Heart right ventricle (tissue), 16 donors: ENCODE measurements at regions not wholly inside any gene's neighbourhood (a gene's known extent, or its start where the extent isn't known, plus 50 kb on each side); places are given as distances from the start of the nearest gene placed in this dataset.

Experiments used
- ATAC-seq, 8 donors: fragments of 200-7000 bp; cut with Tn5 transposase; one replicate each; pipeline ENCODE4 v1.9.1; 2020; ENCODE audit warnings: mild to moderate bottlenecking in 8 of 8, moderate library complexity in 8 of 8, moderate number of reproducible peaks in 1 of 8
- DNase-seq, 2 donors: peaks; one replicate each; pipeline ENCODE4 v3.0.0-alpha.2; 2020
- H3K27ac ChIP-seq, 10 donors: fragments of 200-600 bp; sonication (generic) in 2 of 10; one replicate each; pipeline versions ENCODE4 v1.5.0 to v1.8.0; 2020 to 2022; ENCODE audit warnings: mild to moderate bottlenecking in 3 of 10
- H3K27me3 ChIP-seq, 7 donors: fragments of 200-600 bp; one replicate each; pipeline ENCODE4 v1.8.0; 2021 to 2022; ENCODE audit warnings: mild to moderate bottlenecking in 2 of 7
- H3K36me3 ChIP-seq, 9 donors: fragments of 200-600 bp; sonication (generic) in 1 of 9; one replicate each; pipeline versions ENCODE4 v1.5.0 to v1.8.0; 2020 to 2022; ENCODE audit warnings: mild to moderate bottlenecking in 2 of 9
- H3K4me1 ChIP-seq, 9 donors: fragments of 200-600 bp; sonication (generic) in 1 of 9; one replicate each; pipeline versions ENCODE4 v1.5.0 to v1.8.0; 2020 to 2022; ENCODE audit warnings: mild to moderate bottlenecking in 4 of 9
- H3K4me3 ChIP-seq, 10 donors: fragments of 200-600 bp; sonication (generic) in 2 of 10; one replicate each; pipeline versions ENCODE4 v1.5.0 to v1.8.0; 2020 to 2022; ENCODE audit warnings: mild to moderate bottlenecking in 7 of 10, moderate library complexity in 2 of 10
- H3K9me3 ChIP-seq, 11 donors: fragments of 200-600 bp in 10 of 11; sonication (generic) in 2 of 11; one replicate each; pipeline versions ENCODE4 v1.5.0 to v1.8.0; 2013 to 2022; ENCODE audit warnings: mild to moderate bottlenecking in 2 of 11, control low read depth in 1 of 11, moderate library complexity in 1 of 11
- CTCF ChIP-seq, 9 donors: fragments of 200-600 bp; sonication (generic) in 2 of 9; IDR thresholded peaks; one replicate each; pipeline versions ENCODE4 v1.5.0 to v1.8.0; 2021 to 2022; ENCODE audit warnings: antibody characterized with exemption in 9 of 9, mild to moderate bottlenecking in 5 of 9, moderate library complexity in 1 of 9
- WGBS, 2 donors: extraction: QIAGEN DNeasy Blood & Tissue Kit; methylation state at CpG; one replicate each; pipeline ENCODE4 v1.1.7; 2013; ENCODE audit warnings: inconsistent platforms in 1 of 2; 5-methylcytosine and 5-hydroxymethylcytosine counted together
- intact Hi-C, 10 donors: fragments of 100-400 bp; cut with DNase I; formaldehyde crosslinking; loops; one replicate each; pipeline versions ENCODE4 v1.11.1 to v1.14.2; 2022
- donor health status: Arrhythmogenic right ventricular cardiomyopathy.
- donor health status: ischemic (EF 13 %, LVEDD 7.1; RV severe dilation, severe dysfunction).
- donor health status: healthy with polysubstance abuse.
- donor health status: DM: no; HTN: yes; CAD: no.
- donor health status: DM: no; HTN: no; CAD: no.
- donor health status: ischemic (EF 25% LVEDD 6.9; RV normal size, moderate dysfunction).
- donor health status: ischemic (EF 25% LVEDD 5.7; RV mildly dilated, moderate dysfunction).
- donor health status: healthy.
- donor health status: DM: yes; HTN: yes; CAD: no.
- donor health status: Ischemic cardiomyopathy.
- donor health status: ischemic (EF 35%, LVEDD 5.7; RV mildly dilated, moderate dysfunction).
- donor health status: nonischemic (EF 11% LVEDD 7.7; RV severe dilation, severe dysfunction).
- donor health status: DM: yes; HTN: yes; CAD: no.
- donor health status: PGD.
- donor health status: ischemic (EF 29% LVEDD 5.4; RV normal size, mild dysfunction).
- donor health status: nonischemic (EF 23%, LVEDD 6.1; RV moderate dilation, normal function).

GRCh38 chr2:155266109-155266508 is 567.6 kb downstream of the KCNJ3 start:
- no peaks in the 10 kb centered on the region for H3K27me3 ChIP-seq
- WGBS, 2 donors, result 77 to 79% methylated on average over 1 of the region's 1 CpG
- no peak for DNase-seq
- no peak overlapping the region for H3K4me3 ChIP-seq
- H3K27ac ChIP-seq, result no peak overlapping the region
- ATAC-seq, result no peak
- intact Hi-C loops, result no loop called here
- TF ChIP-seq CTCF (IDR thresholded peaks at IDR 0.05), result no peak
- H3K4me1 ChIP-seq, result no peaks in the 10 kb centered on the region
- peaks cover 0 to 17% (median 0%) of the 10 kb centered on the region in 11 donors for H3K9me3 ChIP-seq
- no peaks in the 10 kb centered on the region for H3K36me3 ChIP-seq

- no peaks in the 10 kb centered on the region for H3K36me3 ChIP-seq
- WGBS, 2 donors, result 85 to 88% methylated on average over 6 of the region's 6 CpGs
- H3K4me3 ChIP-seq, result no peak overlapping the region
- no peak overlapping the region for H3K27ac ChIP-seq
- ATAC-seq (no peak), DNase-seq (no peak)
- no peak for TF ChIP-seq CTCF (IDR thresholded peaks at IDR 0.05)
- H3K4me1 ChIP-seq, result no peaks in the 10 kb centered on the region
- H3K27me3 ChIP-seq, result no peaks in the 10 kb centered on the region
- peaks cover 0 to 5% (median 0%) of the 10 kb centered on the region in 11 donors for H3K9me3 ChIP-seq
- intact Hi-C loops, result no loop called here
These were observed 558.3 kb downstream of the KCNJ3 start for GRCh38 chr2:155256803-155257202.

GRCh38 chr2:155250800-155251199 is 552.3 kb downstream of the KCNJ3 start:
- ATAC-seq, result no peak
- Histone ChIP-seq H3K9me3 (peaks cover 0 to 4% (median 0%) of the 10 kb centered on the region in 11 donors), H3K4me1 (no peaks in the 10 kb centered on the region), H3K4me3 (no peak overlapping the region), H3K27ac (no peak overlapping the region), H3K36me3 (no peaks in the 10 kb centered on the region), H3K27me3 (no peaks in the 10 kb centered on the region)
- TF ChIP-seq CTCF (IDR thresholded peaks at IDR 0.05), result peak in 6 of 9 donors; percentile 17 to 35 (median 18)
- 11 to 18% methylated on average over 2 of the region's 2 CpGs for WGBS, 2 donors
- DNase-seq, result no peak
- intact Hi-C loops, result no loop called here

- Histone ChIP-seq H3K4me1 (no peaks in the 10 kb centered on the region), H3K27me3 (no peaks in the 10 kb centered on the region), H3K27ac (no peak overlapping the region), H3K4me3 (no peak overlapping the region), H3K36me3 (no peaks in the 10 kb centered on the region), H3K9me3 (peaks cover 0 to 4% (median 0%) of the 10 kb centered on the region in 11 donors)
- ATAC-seq (no peak), DNase-seq (no peak)
- no peak for TF ChIP-seq CTCF (IDR thresholded peaks at IDR 0.05)
- 58 to 71% methylated on average over 4 of the region's 4 CpGs for WGBS, 2 donors
- intact Hi-C loops, result no loop called here
These were observed 541.7 kb downstream of the KCNJ3 start for GRCh38 chr2:155240176-155240575.
